ENCODE measurements at regions not wholly inside any gene's neighbourhood (a gene's known extent, or its start where the extent isn't known, plus 50 kb on each side); places are given as distances from the start of the nearest gene placed in this dataset.

- TF ChIP-seq PKNOX1 (IDR thresholded peaks at IDR 0.05) = no peak
- no peak for TF ChIP-seq BCLAF1 (IDR thresholded peaks at IDR 0.05)
These were observed 261.2 kb downstream of the BCL11A start for GRCh38 chr2:60292242-60292641.

Data from GM12878 (cell line).